ENCODE measurements at regions not wholly inside any gene's neighbourhood (a gene's known extent, or its start where the extent isn't known, plus 50 kb on each side); places are given as distances from the start of the nearest gene placed in this dataset.

DNA sequence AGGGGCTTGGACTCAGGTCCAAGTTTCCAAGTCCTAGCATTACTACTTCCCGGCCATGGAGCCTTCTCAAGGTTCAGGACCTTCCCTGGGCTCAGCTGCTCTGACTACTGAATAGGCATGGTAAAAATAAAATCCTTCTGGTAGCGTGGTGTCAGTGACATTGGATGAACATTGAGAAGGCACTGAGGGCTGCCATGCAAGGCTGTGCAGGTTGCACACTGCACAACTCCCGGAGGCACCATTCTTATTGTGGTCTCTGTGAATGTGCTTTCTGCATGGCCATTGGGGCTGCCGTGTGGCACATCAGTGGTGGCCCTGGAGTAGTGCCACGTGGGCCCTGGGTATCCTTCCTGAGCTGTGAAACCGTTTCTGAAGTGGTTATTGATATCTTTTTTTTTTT lies 250.2 kb upstream of the CIBAR2 start:
- TF ChIP-seq, protein P1, sequence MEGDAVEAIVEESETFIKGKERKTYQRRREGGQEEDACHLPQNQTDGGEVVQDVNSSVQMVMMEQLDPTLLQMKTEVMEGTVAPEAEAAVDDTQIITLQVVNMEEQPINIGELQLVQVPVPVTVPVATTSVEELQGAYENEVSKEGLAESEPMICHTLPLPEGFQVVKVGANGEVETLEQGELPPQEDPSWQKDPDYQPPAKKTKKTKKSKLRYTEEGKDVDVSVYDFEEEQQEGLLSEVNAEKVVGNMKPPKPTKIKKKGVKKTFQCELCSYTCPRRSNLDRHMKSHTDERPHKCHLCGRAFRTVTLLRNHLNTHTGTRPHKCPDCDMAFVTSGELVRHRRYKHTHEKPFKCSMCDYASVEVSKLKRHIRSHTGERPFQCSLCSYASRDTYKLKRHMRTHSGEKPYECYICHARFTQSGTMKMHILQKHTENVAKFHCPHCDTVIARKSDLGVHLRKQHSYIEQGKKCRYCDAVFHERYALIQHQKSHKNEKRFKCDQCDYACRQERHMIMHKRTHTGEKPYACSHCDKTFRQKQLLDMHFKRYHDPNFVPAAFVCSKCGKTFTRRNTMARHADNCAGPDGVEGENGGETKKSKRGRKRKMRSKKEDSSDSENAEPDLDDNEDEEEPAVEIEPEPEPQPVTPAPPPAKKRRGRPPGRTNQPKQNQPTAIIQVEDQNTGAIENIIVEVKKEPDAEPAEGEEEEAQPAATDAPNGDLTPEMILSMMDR (IDR thresholded peaks at IDR 0.05), result no peak
- TF ChIP-seq POLR2A (IDR thresholded peaks at IDR 0.05), result no peak

Data from uterus (tissue), 2 donors.